ENCODE measurements at regions not wholly inside any gene's neighbourhood (a gene's known extent, or its start where the extent isn't known, plus 50 kb on each side); places are given as distances from the start of the nearest gene placed in this dataset.

DNA sequence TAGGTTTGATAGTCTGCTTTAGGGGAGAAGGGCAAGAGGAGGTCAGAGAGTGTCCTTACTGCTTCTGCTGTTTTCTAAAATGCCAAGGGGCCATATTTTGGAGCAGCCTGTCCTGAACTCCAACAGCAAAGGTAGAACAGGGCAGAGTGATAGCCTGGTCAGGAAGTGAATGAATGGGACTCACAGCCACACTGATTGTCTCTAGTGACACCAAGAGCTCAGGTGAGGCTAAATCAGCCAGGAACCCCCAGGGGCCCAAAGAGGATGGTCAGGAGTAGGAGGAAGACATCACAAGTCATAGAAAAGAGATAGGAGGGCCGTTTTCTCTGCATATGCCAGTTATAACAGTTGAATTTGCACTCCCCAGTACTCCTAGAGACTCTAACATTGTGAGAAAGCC lies 97.4 kb upstream of the DUSP10 start:
- TF ChIP-seq, protein P1, sequence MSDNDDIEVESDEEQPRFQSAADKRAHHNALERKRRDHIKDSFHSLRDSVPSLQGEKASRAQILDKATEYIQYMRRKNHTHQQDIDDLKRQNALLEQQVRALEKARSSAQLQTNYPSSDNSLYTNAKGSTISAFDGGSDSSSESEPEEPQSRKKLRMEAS (IDR thresholded peaks at IDR 0.05) = no peak
- TF ChIP-seq CEBPB (IDR thresholded peaks at IDR 0.05; ENCODE audit: low read depth) (no peak), POLR2AphosphoS5 (IDR thresholded peaks at IDR 0.05; ENCODE audit: low read depth, low read length) (no peak), EZH2phosphoT487 (IDR thresholded peaks at IDR 0.05; ENCODE audit: borderline replicate concordance) (no peak), POLR2A (IDR thresholded peaks at IDR 0.05; ENCODE audit: borderline replicate concordance, extremely low read depth, insufficient read depth, insufficient read length) (no peak), TCF7L2 (IDR thresholded peaks at IDR 0.05; ENCODE audit: borderline replicate concordance, extremely low read depth, insufficient read depth, insufficient read length) (no peak), ZBTB33 (IDR thresholded peaks at IDR 0.05; ENCODE audit: extremely low read depth, insufficient replicate concordance, low read length) (no peak), ZFX (IDR thresholded peaks at IDR 0.05) (no peak), EZH2 (IDR thresholded peaks at IDR 0.05) (no peak), SIN3A (IDR thresholded peaks at IDR 0.05; ENCODE audit: low read depth) (no peak), YY1 (IDR thresholded peaks at IDR 0.05; ENCODE audit: extremely low read depth, insufficient replicate concordance, low read depth, low read length) (no peak), REST (IDR thresholded peaks at IDR 0.05; ENCODE audit: low read depth) (no peak), ELF1 (IDR thresholded peaks at IDR 0.05; ENCODE audit: borderline replicate concordance, low read depth) (no peak)
- TF ChIP-seq, protein P2, sequence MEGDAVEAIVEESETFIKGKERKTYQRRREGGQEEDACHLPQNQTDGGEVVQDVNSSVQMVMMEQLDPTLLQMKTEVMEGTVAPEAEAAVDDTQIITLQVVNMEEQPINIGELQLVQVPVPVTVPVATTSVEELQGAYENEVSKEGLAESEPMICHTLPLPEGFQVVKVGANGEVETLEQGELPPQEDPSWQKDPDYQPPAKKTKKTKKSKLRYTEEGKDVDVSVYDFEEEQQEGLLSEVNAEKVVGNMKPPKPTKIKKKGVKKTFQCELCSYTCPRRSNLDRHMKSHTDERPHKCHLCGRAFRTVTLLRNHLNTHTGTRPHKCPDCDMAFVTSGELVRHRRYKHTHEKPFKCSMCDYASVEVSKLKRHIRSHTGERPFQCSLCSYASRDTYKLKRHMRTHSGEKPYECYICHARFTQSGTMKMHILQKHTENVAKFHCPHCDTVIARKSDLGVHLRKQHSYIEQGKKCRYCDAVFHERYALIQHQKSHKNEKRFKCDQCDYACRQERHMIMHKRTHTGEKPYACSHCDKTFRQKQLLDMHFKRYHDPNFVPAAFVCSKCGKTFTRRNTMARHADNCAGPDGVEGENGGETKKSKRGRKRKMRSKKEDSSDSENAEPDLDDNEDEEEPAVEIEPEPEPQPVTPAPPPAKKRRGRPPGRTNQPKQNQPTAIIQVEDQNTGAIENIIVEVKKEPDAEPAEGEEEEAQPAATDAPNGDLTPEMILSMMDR (IDR thresholded peaks at IDR 0.05 in 2 of 3, conservative IDR thresholded peaks at IDR 0.05 in 1 of 3; ENCODE audit: borderline replicate concordance in 1 of 3, insufficient read depth in 1 of 3, low read depth in 2 of 3, low read length in 2 of 3) = no peak

Data from HCT116 (cell line).